NCI-H345 treated with DMSO at 0.1 percent for 48 hours (cell line): ENCODE measurements at regions not wholly inside any gene's neighbourhood (a gene's known extent, or its start where the extent isn't known, plus 50 kb on each side); places are given as distances from the start of the nearest gene placed in this dataset.

Source experiments
- DNase-seq: peaks from one replicate; lab custom pipeline; 2025; ENCODE audit not compliant: unreplicated experiment; lab: John Stamatoyannopoulos, UW

- no peak for DNase-seq
Measured at GRCh38 chr2:5985536-5986385, 293.6 kb downstream of the SOX11 start.

- no peak for DNase-seq
Measured at GRCh38 chr2:5986801-5987787, 294.9 kb downstream of the SOX11 start.

- DNase-seq: no peak
Measured at GRCh38 chr2:5988120-5988519, 295.9 kb downstream of the SOX11 start.

- no peak for DNase-seq
Measured at GRCh38 chr2:5990086-5990485, 297.9 kb downstream of the SOX11 start.

- no peak for DNase-seq
Measured at GRCh38 chr2:5991305-5991968, 299.3 kb downstream of the SOX11 start.

- no peak for DNase-seq
Measured at GRCh38 chr2:5995832-5996231, 303.6 kb downstream of the SOX11 start.

- no peak for DNase-seq
Measured at GRCh38 chr2:6008186-6008585, 316.0 kb downstream of the SOX11 start.

GRCh38 chr2:6008726-6009125 is 316.5 kb downstream of the SOX11 start:
- no peak for DNase-seq

GRCh38 chr2:6010163-6010562 is 318.0 kb downstream of the SOX11 start:
- no peak for DNase-seq

- no peak for DNase-seq
Measured at GRCh38 chr2:6011921-6012320, 319.7 kb downstream of the SOX11 start.

GRCh38 chr2:6017736-6018286 is 325.6 kb downstream of the SOX11 start:
- no peak for DNase-seq

- DNase-seq: no peak
Measured at GRCh38 chr2:6024229-6024628, 332.0 kb downstream of the SOX11 start.

GRCh38 chr2:6024784-6025183 is 332.6 kb downstream of the SOX11 start:
- no peak for DNase-seq

GRCh38 chr2:6025391-6025790 is 333.2 kb downstream of the SOX11 start:
- no peak for DNase-seq

- no peak for DNase-seq
Measured at GRCh38 chr2:6027066-6027465, 334.9 kb downstream of the SOX11 start.

- DNase-seq: no peak
Measured at GRCh38 chr2:6031200-6031867, 339.1 kb downstream of the SOX11 start.

- no peak for DNase-seq
Measured at GRCh38 chr2:6036211-6036610, 344.0 kb downstream of the SOX11 start.

GRCh38 chr2:6043238-6043637 is 351.1 kb downstream of the SOX11 start:
- no peak for DNase-seq

GRCh38 chr2:6052649-6053048 is 360.5 kb downstream of the SOX11 start:
- no peak for DNase-seq

GRCh38 chr2:6053743-6054142 is 361.6 kb downstream of the SOX11 start:
- no peak for DNase-seq
